Activated CD8-positive, alpha-beta T cell treated with anti-CD3 and anti-CD28 coated beads for 36 hours (primary cell): ENCODE measurements at regions not wholly inside any gene's neighbourhood (a gene's known extent, or its start where the extent isn't known, plus 50 kb on each side); places are given as distances from the start of the nearest gene placed in this dataset.

Experiments used
- ATAC-seq: fragments of 200-7000 bp; cut with Tn5 transposase; one replicate; pipeline ENCODE4 v1.10.0; 2021; ENCODE audit warnings: mild to moderate bottlenecking, moderate library complexity
- CTCF ChIA-PET: fragments of 350-600 bp; sonication (Branson Sonifier 250); formaldehyde crosslinking; loops from one replicate; lab custom pipeline; 2021; ENCODE audit warnings: antibody characterized with exemption; lab: Charles Lee
- POLR2A ChIA-PET: fragments of 350-600 bp; sonication (Branson Sonifier 250); formaldehyde crosslinking; loops from one replicate; lab custom pipeline; 2021; ENCODE audit warnings: antibody characterized with exemption; lab: Charles Lee
- DNase-seq: peaks from one replicate; pipeline ENCODE4 v3.0.0-alpha.2; 2020
- H3K27ac Mint-ChIP-seq: one replicate; pipeline ENCODE4 v1.8.0; 2021; ENCODE audit warnings: mild to moderate bottlenecking, mixed read lengths
- H3K27me3 Mint-ChIP-seq: one replicate; pipeline ENCODE4 v1.8.0; 2021; ENCODE audit warnings: mixed read lengths
- H3K36me3 Mint-ChIP-seq: one replicate; pipeline ENCODE4 v1.8.0; 2021; ENCODE audit warnings: low read depth, mixed read lengths
- H3K4me1 Mint-ChIP-seq: one replicate; pipeline ENCODE4 v1.8.0; 2021; ENCODE audit warnings: low read depth, mixed read lengths
- H3K4me3 Mint-ChIP-seq: one replicate; pipeline ENCODE4 v1.8.0; 2021; ENCODE audit warnings: mild to moderate bottlenecking, moderate library complexity, mixed read lengths
- H3K9me3 Mint-ChIP-seq: one replicate; pipeline ENCODE4 v1.8.0; 2021; ENCODE audit warnings: mixed read lengths
- intact Hi-C: fragments of 100-400 bp; cut with micrococcal nuclease; formaldehyde crosslinking; loops from one replicate; pipeline ENCODE4 v1.10.0; 2022
- TF ChIP-seq, protein P1 (sequence below): fragments of 200-600 bp; IDR thresholded peaks from one replicate; pipeline ENCODE4 v1.8.0; 2022; ENCODE audit warnings: antibody characterized with exemption, mild to moderate bottlenecking

DNA sequence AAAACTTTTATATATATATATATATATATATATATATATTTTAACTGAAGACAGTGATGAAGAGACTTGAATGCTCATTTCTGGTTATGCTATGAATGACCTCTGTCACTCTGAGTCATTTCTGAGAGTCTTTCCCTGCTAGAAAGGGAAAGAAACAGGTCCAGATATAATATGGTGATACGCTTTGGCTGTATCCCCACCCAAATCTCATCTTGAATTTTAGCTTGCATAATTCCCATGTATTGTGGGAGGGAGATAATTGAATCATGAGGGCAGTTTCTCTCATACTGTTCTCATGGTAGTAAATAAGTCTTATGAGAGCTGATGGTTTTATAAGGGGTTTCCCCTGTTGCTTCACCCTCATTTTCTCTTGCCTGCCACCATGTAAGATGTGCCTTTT, 254.1 kb upstream of the IGFBP7 start:
- no peak overlapping the region for H3K4me3 Mint-ChIP-seq
- H3K36me3 Mint-ChIP-seq, result no peaks in the 10 kb centered on the region
- no peaks in the 10 kb centered on the region for H3K9me3 Mint-ChIP-seq
- no peak overlapping the region for H3K27ac Mint-ChIP-seq
- H3K27me3 Mint-ChIP-seq, result no peaks in the 10 kb centered on the region
- CTCF ChIA-PET, result no interaction called here
- ATAC-seq (no peak), DNase-seq (no peak)
- TF ChIP-seq, protein P1, sequence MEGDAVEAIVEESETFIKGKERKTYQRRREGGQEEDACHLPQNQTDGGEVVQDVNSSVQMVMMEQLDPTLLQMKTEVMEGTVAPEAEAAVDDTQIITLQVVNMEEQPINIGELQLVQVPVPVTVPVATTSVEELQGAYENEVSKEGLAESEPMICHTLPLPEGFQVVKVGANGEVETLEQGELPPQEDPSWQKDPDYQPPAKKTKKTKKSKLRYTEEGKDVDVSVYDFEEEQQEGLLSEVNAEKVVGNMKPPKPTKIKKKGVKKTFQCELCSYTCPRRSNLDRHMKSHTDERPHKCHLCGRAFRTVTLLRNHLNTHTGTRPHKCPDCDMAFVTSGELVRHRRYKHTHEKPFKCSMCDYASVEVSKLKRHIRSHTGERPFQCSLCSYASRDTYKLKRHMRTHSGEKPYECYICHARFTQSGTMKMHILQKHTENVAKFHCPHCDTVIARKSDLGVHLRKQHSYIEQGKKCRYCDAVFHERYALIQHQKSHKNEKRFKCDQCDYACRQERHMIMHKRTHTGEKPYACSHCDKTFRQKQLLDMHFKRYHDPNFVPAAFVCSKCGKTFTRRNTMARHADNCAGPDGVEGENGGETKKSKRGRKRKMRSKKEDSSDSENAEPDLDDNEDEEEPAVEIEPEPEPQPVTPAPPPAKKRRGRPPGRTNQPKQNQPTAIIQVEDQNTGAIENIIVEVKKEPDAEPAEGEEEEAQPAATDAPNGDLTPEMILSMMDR, result no peak
- no peaks in the 10 kb centered on the region for H3K4me1 Mint-ChIP-seq
- intact Hi-C loops, result no loop called here
- POLR2A ChIA-PET, result no interaction called here

DNA sequence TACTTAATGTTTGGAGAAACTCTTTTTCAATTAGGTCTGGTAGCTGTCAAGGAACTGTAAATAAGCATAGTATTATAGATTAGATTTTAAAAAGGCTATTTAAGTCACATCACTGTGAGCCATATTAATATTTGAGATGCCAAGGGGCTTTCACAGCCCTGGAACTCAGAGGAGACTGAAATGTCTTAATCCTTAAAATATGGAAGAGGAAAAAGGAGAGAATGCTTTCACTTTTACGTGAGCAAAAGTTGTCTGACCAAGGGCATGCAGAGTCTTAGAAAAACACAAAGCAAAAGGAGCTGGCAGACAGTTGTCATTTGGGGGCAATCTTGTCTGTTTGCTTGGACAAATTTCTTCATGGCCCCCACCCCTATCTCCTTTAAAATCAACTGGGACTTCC, 253.2 kb upstream of the IGFBP7 start:
- ChIA-PET POLR2A (no interaction called here), CTCF (no interaction called here)
- no peaks in the 10 kb centered on the region for H3K36me3 Mint-ChIP-seq
- no peak overlapping the region for H3K27ac Mint-ChIP-seq
- ATAC-seq (no peak), DNase-seq (no peak)
- no peaks in the 10 kb centered on the region for H3K9me3 Mint-ChIP-seq
- H3K4me3 Mint-ChIP-seq, result no peak overlapping the region
- intact Hi-C loops, result no loop called here
- no peaks in the 10 kb centered on the region for H3K4me1 Mint-ChIP-seq
- TF ChIP-seq, protein P1, result no peak
- H3K27me3 Mint-ChIP-seq, result no peaks in the 10 kb centered on the region

DNA sequence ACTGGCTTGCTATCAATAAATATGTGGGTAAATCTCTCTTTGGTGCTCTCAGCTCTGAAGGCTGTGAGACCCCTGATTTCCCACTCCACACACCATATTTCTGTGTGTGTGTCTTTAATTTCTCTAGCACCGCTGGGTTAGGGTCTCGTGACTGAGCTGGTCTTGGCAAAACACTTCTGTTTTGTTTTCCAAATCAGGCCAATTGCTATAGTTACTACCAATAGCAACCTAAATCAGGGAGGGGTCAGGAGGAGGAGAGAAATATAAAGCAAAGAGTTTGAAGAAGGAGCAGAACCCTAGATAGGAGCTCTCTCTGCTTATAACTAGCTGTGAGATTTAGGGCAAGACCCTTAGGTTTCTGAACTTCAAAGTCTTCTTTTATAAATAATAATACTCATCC, 250.5 kb upstream of the IGFBP7 start:
- H3K27ac Mint-ChIP-seq, result no peak overlapping the region
- H3K9me3 Mint-ChIP-seq, result no peaks in the 10 kb centered on the region
- CTCF ChIA-PET, result no interaction called here
- H3K27me3 Mint-ChIP-seq, result no peaks in the 10 kb centered on the region
- intact Hi-C loops, result no loop called here
- TF ChIP-seq, protein P1, result no peak
- POLR2A ChIA-PET, result no interaction called here
- H3K36me3 Mint-ChIP-seq, result no peaks in the 10 kb centered on the region
- H3K4me3 Mint-ChIP-seq, result no peak overlapping the region
- H3K4me1 Mint-ChIP-seq, result no peaks in the 10 kb centered on the region
- DNase-seq (no peak), ATAC-seq (no peak)

DNA sequence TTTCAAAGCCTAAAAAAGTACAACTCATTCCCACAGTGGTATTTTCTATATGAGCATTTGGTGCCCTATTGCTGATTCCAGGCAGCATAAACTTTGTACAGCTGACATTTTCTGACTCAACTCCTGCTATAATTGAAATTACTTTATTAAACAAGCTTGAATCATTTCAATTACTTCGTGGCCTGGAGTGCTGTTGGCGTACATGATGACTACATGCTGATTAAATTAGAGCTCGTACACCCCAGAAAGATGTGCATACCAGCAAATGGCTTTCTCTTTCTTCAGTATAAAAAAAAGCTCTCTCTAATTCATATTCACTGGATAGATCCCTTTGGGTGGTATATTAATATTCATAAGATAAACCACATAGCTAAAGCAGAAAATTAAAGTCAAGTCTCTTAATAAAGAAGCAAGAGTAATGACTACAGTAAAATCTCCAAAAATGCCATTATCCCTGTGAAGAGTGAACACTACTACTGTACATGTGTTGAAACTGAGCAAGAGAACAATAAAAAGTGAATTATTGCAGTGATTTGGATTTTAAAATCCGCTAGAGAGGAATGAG, 245.0 kb upstream of the IGFBP7 start:
- CTCF ChIA-PET, result no interaction called here
- no peaks in the 10 kb centered on the region for H3K9me3 Mint-ChIP-seq

DNA sequence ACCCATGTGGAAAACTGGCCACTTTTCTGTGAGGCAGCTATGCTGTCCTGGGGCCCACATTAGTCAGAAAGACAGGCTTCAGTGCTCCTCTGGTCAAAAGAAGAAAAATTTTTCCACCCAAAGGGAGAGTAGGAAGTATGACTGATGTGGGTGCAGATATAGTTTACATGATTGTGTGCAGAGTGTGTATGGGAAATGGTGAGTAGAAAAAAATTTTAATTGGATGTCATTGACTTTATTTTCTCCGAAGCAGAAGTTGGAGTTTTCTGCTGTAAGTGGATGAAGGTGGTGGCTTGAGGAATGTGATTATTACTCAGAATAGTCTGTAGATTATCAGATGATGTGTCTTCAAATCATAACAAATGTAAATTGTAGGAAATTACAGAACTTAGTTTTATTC, 241.5 kb upstream of the IGFBP7 start:
- no peak for DNase-seq
- H3K36me3 Mint-ChIP-seq, result no peaks in the 10 kb centered on the region
- no peak for ATAC-seq
- no peak overlapping the region for H3K4me3 Mint-ChIP-seq
- H3K9me3 Mint-ChIP-seq, result no peaks in the 10 kb centered on the region
- ChIA-PET POLR2A (no interaction called here), CTCF (no interaction called here)
- no peak overlapping the region for H3K27ac Mint-ChIP-seq
- intact Hi-C loops, result no loop called here
- peaks cover 1% of the 10 kb centered on the region for H3K27me3 Mint-ChIP-seq
- TF ChIP-seq, protein P1, result no peak
- H3K4me1 Mint-ChIP-seq, result no peaks in the 10 kb centered on the region

More for the DNA sequence above, 245.0 kb upstream of the IGFBP7 start:
- Mint-ChIP-seq H3K4me3 (no peak overlapping the region), H3K36me3 (no peaks in the 10 kb centered on the region), H3K27me3 (peaks cover 1% of the 10 kb centered on the region), H3K4me1 (no peaks in the 10 kb centered on the region), H3K27ac (no peak overlapping the region)
- DNase-seq (no peak), ATAC-seq (no peak)
- TF ChIP-seq, protein P1, result no peak
- intact Hi-C loops, result no loop called here
- POLR2A ChIA-PET, result no interaction called here
